Activated T-helper 1 cell treated with anti-CD3 and anti-CD28 coated beads, Interleukin-12 subunit alpha, Interleukin-12 subunit beta, Interleukin-2, Interleukin-4 antibody, amounts not matched to agents 30 ng/mL and 10 ng/mL and 1 ng/mL, durations not matched to agents 14 hours and 24 hours and 36 hours (primary cell): ENCODE measurements at regions not wholly inside any gene's neighbourhood (a gene's known extent, or its start where the extent isn't known, plus 50 kb on each side); places are given as distances from the start of the nearest gene placed in this dataset.

Experiments
- DNase-seq: peaks from one replicate; pipeline ENCODE4 v3.0.0; 2021; ENCODE audit warnings: low spot score
- H3K27ac Mint-ChIP-seq: one replicate; pipeline ENCODE4 v1.8.0; 2021; ENCODE audit warnings: mild to moderate bottlenecking, mixed read lengths
- H3K27me3 Mint-ChIP-seq: one replicate; pipeline ENCODE4 v1.8.0; 2022; ENCODE audit warnings: mild to moderate bottlenecking, moderate library complexity, mixed read lengths; ENCODE audit not compliant: insufficient read depth
- H3K36me3 Mint-ChIP-seq: one replicate; pipeline ENCODE4 v1.8.0; 2021; ENCODE audit warnings: low read depth, mixed read lengths
- H3K4me1 Mint-ChIP-seq: one replicate; pipeline ENCODE4 v1.8.0; 2021; ENCODE audit warnings: low read depth, mixed read lengths
- H3K4me3 Mint-ChIP-seq: one replicate; pipeline ENCODE4 v1.8.0; 2021; ENCODE audit warnings: mild to moderate bottlenecking, moderate library complexity, mixed read lengths
- H3K9me3 Mint-ChIP-seq: one replicate; pipeline ENCODE4 v1.8.0; 2021; ENCODE audit warnings: mixed read lengths
- intact Hi-C: fragments of 100-400 bp; cut with micrococcal nuclease; formaldehyde crosslinking; loops from one replicate; pipeline ENCODE4 v1.15.1; 2024

DNA sequence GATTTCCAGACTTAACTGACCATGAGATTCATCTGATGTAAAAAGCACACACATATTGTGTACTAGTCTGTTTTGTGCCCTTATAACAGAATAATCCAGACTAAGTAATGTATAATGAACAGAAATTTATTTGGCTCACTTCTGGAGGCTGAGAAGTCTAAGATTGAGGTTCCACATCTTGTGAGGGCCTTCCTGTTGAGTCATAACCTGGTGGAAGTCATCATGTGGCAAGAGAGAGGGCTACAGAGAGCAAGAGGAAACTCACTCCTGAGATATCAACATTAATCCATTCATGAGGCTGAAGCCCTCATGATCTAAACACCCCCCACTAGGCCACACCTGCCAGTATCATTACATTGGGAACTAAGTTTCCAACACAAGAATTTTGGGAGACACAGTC lies 977.6 kb downstream of the MCTP2 start:
- no peaks in the 10 kb centered on the region for H3K27me3 Mint-ChIP-seq
- DNase-seq: no peak
- no peak overlapping the region for H3K4me3 Mint-ChIP-seq
- H3K36me3 Mint-ChIP-seq: no peaks in the 10 kb centered on the region
- H3K4me1 Mint-ChIP-seq: no peaks in the 10 kb centered on the region
- intact Hi-C loops: no loop called here
- H3K27ac Mint-ChIP-seq: no peak overlapping the region
- peaks cover 21% of the 10 kb centered on the region for H3K9me3 Mint-ChIP-seq

- intact Hi-C loops: no loop called here
- Mint-ChIP-seq H3K27me3 (no peaks in the 10 kb centered on the region), H3K27ac (no peak overlapping the region), H3K4me1 (no peaks in the 10 kb centered on the region), H3K4me3 (no peak overlapping the region), H3K9me3 (peaks cover 13% of the 10 kb centered on the region), H3K36me3 (no peaks in the 10 kb centered on the region)
- DNase-seq: no peak
Measured at GRCh38 chr15:95210436-95210981, 979.1 kb downstream of the MCTP2 start.

GRCh38 chr15:95215017-95215416 lies 983.7 kb downstream of the MCTP2 start:
- Mint-ChIP-seq H3K9me3 (no peaks in the 10 kb centered on the region), H3K36me3 (no peaks in the 10 kb centered on the region)

GRCh38 chr15:95226835-95227234 lies 995.5 kb downstream of the MCTP2 start:
- H3K4me3 Mint-ChIP-seq: no peak overlapping the region
- no peak overlapping the region for H3K27ac Mint-ChIP-seq
- intact Hi-C loops: no loop called here
- no peaks in the 10 kb centered on the region for H3K36me3 Mint-ChIP-seq
- H3K4me1 Mint-ChIP-seq: no peaks in the 10 kb centered on the region
- DNase-seq: no peak
- no peaks in the 10 kb centered on the region for H3K27me3 Mint-ChIP-seq
- no peaks in the 10 kb centered on the region for H3K9me3 Mint-ChIP-seq

More at GRCh38 chr15:95215017-95215416, 983.7 kb downstream of the MCTP2 start:
- Mint-ChIP-seq H3K27me3 (no peaks in the 10 kb centered on the region), H3K4me3 (no peak overlapping the region), H3K27ac (no peak overlapping the region), H3K4me1 (no peaks in the 10 kb centered on the region)
- DNase-seq: no peak
- intact Hi-C loops: no loop called here

DNA sequence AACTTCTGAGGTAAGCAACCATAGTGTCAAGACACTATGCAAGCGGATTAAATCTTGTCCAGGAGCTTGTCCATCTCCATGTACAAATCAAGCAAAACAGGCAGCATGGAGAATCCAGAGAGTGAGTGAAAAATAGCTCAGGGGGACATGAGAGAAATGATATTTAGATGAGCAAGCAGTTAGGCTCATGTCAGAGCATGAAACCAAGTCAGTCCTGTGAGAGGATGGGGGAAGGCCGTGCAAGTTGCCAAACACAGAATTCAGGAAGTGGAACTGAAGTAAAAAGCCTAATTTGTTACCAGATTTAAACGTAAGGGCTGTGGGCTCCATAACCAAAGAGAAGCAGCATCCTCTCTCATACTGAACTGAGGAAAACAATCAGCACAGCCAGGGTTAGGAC lies 995.9 kb downstream of the MCTP2 start:
- Mint-ChIP-seq H3K9me3 (no peaks in the 10 kb centered on the region), H3K27ac (no peak overlapping the region), H3K4me3 (no peak overlapping the region), H3K27me3 (no peaks in the 10 kb centered on the region), H3K4me1 (no peaks in the 10 kb centered on the region), H3K36me3 (no peaks in the 10 kb centered on the region)
- intact Hi-C loops: no loop called here
- DNase-seq: no peak

GRCh38 chr15:95228856-95229555 lies 997.6 kb downstream of the MCTP2 start:
- Mint-ChIP-seq H3K27me3 (no peaks in the 10 kb centered on the region), H3K36me3 (no peaks in the 10 kb centered on the region), H3K9me3 (peaks cover 4% of the 10 kb centered on the region), H3K4me1 (no peaks in the 10 kb centered on the region), H3K4me3 (no peak overlapping the region), H3K27ac (no peak overlapping the region)
- no peak for DNase-seq
- intact Hi-C loops: no loop called here

GRCh38 chr15:95235033-95235432 lies 1003.7 kb downstream of the MCTP2 start:
- Mint-ChIP-seq H3K27me3 (no peaks in the 10 kb centered on the region), H3K4me1 (no peaks in the 10 kb centered on the region), H3K36me3 (no peaks in the 10 kb centered on the region), H3K27ac (no peak overlapping the region), H3K4me3 (no peak overlapping the region), H3K9me3 (peaks cover 21% of the 10 kb centered on the region)
- intact Hi-C loops: no loop called here
- no peak for DNase-seq

GRCh38 chr15:95247071-95247984 lies 1016.0 kb downstream of the MCTP2 start:
- Mint-ChIP-seq H3K27ac (no peak overlapping the region), H3K36me3 (no peaks in the 10 kb centered on the region), H3K4me3 (no peak overlapping the region), H3K27me3 (peaks cover 2% of the 10 kb centered on the region), H3K9me3 (no peaks in the 10 kb centered on the region), H3K4me1 (no peaks in the 10 kb centered on the region)
- intact Hi-C loops: no loop called here
- DNase-seq: no peak

- DNase-seq: no peak
- H3K4me3 Mint-ChIP-seq: no peak overlapping the region
- H3K36me3 Mint-ChIP-seq: no peaks in the 10 kb centered on the region
- intact Hi-C loops: no loop called here
- H3K9me3 Mint-ChIP-seq: no peaks in the 10 kb centered on the region
- H3K27me3 Mint-ChIP-seq: peaks cover 13% of the 10 kb centered on the region
- no peak overlapping the region for H3K27ac Mint-ChIP-seq
- H3K4me1 Mint-ChIP-seq: no peaks in the 10 kb centered on the region
Measured at GRCh38 chr15:95249524-95249923, 1018.2 kb downstream of the MCTP2 start.

GRCh38 chr15:95252404-95252803 lies 1021.0 kb downstream of the MCTP2 start:
- Mint-ChIP-seq H3K27me3 (peaks cover 34% of the 10 kb centered on the region), H3K4me3 (no peak overlapping the region), H3K36me3 (no peaks in the 10 kb centered on the region), H3K4me1 (no peaks in the 10 kb centered on the region), H3K27ac (no peak overlapping the region), H3K9me3 (no peaks in the 10 kb centered on the region)
- intact Hi-C loops: loop anchor here (10.0 kb wide), 1 partner anchor 668 kb away; no protein-coding TSS in a partner anchor
- no peak for DNase-seq

DNA sequence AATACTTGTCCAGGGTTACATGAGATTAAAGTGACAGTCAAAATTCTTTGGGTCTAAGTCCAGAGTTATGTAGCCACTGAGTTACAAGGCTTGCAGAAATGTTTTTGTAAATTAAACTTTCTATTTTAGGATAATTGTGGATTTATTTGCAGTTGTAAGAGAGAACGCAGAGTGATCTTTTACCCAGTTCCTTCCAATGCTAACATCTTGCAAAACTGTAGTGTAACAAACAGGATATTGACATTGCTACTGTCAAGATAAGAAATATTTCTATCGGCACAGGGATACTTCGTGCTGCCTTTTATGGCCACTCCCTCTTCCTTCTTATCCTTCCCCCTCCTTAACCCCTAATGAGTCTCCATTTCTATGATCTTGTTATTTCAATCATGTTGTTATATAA lies 1022.9 kb downstream of the MCTP2 start:
- Mint-ChIP-seq H3K27me3 (peaks cover 40% of the 10 kb centered on the region), H3K27ac (no peak overlapping the region), H3K4me1 (peaks cover 5% of the 10 kb centered on the region), H3K4me3 (no peak overlapping the region), H3K36me3 (no peaks in the 10 kb centered on the region), H3K9me3 (no peaks in the 10 kb centered on the region)
- intact Hi-C loops: loop anchor here (10.0 kb wide), 1 partner anchor 669 kb away; no protein-coding TSS in a partner anchor
- DNase-seq: no peak

DNA sequence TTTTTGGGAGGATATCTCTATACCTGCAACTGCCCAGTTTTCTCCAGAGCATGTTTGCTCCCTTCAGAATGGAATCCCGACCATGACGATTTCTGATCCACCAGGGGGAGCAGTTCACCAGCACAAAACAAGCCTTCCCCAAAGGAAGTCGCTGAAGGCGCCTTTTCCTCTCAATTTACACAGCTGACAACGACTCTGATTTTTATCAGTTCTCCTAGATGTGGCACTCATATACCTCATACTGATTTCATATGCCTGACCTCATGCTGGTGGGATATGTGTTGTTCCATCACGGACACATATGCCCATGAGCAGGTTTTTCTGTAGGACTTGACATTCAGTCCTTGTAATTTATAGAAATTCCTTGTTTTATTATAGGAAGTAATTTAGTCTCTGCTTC lies 1028.2 kb downstream of the MCTP2 start:
- no peaks in the 10 kb centered on the region for H3K36me3 Mint-ChIP-seq
- no peak overlapping the region for H3K4me3 Mint-ChIP-seq
- DNase-seq: peak; percentile 49
- peaks cover 54% of the 10 kb centered on the region for H3K27me3 Mint-ChIP-seq
- peaks cover 12% of the 10 kb centered on the region for H3K4me1 Mint-ChIP-seq
- H3K27ac Mint-ChIP-seq: no peak overlapping the region
- H3K9me3 Mint-ChIP-seq: no peaks in the 10 kb centered on the region
- intact Hi-C loops: loop anchor here (1.0 to 10.0 kb wide), 5 partner anchors 25 to 1086 kb away; no protein-coding TSS in a partner anchor

- Mint-ChIP-seq H3K27me3 (peaks cover 50% of the 10 kb centered on the region), H3K36me3 (no peaks in the 10 kb centered on the region), H3K27ac (no peak overlapping the region), H3K9me3 (no peaks in the 10 kb centered on the region), H3K4me1 (peaks cover 13% of the 10 kb centered on the region), H3K4me3 (no peak overlapping the region)
- intact Hi-C loops: loop anchor here (1.0 to 10.0 kb wide), 5 partner anchors 25 to 1085 kb away; no protein-coding TSS in a partner anchor
- DNase-seq: no peak
Measured at GRCh38 chr15:95259965-95260364, 1028.6 kb downstream of the MCTP2 start.
